AG09309 (cell line): ENCODE measurements at regions not wholly inside any gene's neighbourhood (a gene's known extent, or its start where the extent isn't known, plus 50 kb on each side); places are given as distances from the start of the nearest gene placed in this dataset.

Experiments
- DNase-seq: peaks from one replicate; pipeline ENCODE4 v3.0.0-alpha.2; 2010; ENCODE audit warnings: low read depth
- H3K4me3 ChIP-seq: 2 replicates; pipeline ENCODE4 v1.5.1; 2011; ENCODE audit warnings: mild to moderate bottlenecking, low read depth, low read length, moderate library complexity; ENCODE audit not compliant: control insufficient read depth
- TF ChIP-seq, protein P1 (sequence below): IDR thresholded peaks from 2 replicates; pipeline ENCODE4 v1.5.1; 2011; ENCODE audit warnings: mild to moderate bottlenecking, low read depth, low read length, inconsistent platforms; ENCODE audit not compliant: insufficient read depth, control insufficient read depth; ENCODE audit errors: missing control alignments

DNA sequence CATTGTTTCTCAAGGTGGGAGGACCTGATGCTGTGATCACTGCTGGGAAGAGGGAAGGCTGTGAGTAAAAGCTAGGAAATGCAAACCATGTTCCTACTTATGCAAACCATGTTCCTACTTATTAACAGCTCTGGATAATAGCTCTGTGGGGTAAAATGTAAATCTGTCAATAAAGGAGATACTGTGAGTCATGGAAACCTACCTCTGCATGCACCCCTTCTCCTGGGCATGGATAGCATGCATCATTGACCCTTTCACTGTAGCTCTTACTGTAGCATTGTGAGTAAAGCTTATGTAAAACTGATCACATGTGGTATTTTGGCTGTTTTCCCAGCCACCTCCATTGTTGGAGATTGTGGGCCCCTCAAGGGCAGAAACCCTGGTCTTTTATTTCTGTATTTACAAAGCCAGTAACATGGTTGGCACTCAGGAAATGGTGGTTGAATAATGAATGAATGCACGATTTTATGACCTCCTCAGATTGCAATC lies 253.7 kb downstream of the GRIN2B start:
- TF ChIP-seq, protein P1, sequence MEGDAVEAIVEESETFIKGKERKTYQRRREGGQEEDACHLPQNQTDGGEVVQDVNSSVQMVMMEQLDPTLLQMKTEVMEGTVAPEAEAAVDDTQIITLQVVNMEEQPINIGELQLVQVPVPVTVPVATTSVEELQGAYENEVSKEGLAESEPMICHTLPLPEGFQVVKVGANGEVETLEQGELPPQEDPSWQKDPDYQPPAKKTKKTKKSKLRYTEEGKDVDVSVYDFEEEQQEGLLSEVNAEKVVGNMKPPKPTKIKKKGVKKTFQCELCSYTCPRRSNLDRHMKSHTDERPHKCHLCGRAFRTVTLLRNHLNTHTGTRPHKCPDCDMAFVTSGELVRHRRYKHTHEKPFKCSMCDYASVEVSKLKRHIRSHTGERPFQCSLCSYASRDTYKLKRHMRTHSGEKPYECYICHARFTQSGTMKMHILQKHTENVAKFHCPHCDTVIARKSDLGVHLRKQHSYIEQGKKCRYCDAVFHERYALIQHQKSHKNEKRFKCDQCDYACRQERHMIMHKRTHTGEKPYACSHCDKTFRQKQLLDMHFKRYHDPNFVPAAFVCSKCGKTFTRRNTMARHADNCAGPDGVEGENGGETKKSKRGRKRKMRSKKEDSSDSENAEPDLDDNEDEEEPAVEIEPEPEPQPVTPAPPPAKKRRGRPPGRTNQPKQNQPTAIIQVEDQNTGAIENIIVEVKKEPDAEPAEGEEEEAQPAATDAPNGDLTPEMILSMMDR: no peak
- DNase-seq: no peak
- no peak overlapping the region for H3K4me3 ChIP-seq

DNA sequence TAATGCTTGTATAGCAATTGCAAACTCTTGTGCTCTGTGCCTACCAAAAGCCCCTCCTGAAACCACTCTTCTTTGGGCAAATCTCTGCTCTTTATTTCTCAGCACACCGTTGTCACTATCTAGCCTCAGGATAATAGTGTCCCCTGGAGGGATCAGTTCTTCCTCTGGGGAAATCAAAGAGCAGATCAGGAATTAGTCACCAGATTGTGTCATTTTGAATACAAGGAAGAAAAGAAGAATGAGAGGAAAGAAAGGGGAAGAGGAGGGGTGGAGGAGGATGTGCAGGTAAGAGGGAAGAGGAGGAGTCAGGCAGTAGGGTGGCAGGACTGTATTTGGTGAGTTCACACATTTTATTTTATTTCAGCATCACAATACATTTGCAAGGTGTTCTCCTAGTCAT lies 256.4 kb downstream of the GRIN2B start:
- no peak overlapping the region for H3K4me3 ChIP-seq
- TF ChIP-seq, protein P1: no peak
- DNase-seq: no peak

DNA sequence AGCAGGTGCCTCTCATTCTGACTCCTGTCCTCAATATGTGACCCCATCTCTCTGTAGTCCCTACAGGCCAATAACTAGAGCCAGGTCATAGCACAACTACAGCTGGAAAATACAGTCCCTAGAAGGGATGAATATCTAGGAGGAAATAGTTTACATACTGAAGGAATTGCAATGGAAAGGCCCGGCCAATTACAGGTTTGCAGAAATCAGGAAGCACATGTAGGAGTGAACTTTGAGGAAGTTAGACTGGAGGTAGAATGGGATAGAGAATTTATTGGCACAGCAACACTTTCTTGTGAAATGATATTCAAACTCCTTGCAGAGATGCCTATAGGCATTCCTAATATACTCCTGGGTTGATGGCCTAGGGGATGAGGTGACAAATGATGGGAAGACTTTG lies 257.3 kb downstream of the GRIN2B start:
- no peak overlapping the region for H3K4me3 ChIP-seq
- TF ChIP-seq, protein P1: no peak
- DNase-seq: no peak

DNA sequence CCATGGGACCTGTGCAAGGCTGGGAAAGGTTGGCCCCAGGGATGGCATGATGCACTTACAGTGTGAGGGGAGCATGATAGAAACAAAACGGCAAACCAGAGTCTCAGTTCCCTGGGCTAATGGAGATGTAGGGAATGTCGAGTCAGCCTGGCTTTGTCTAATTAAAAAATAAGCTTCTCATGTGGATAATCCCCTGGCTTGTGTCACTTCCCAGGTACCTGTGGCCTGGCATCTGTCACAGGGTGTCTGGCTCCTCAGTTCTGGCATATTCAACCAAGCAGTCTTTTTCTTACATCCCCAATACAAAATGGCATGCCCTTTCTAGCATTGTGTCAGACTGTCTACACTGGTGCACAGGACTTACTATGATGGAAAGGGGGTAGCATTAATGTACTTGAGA lies 261.4 kb downstream of the GRIN2B start:
- no peak overlapping the region for H3K4me3 ChIP-seq
- no peak for DNase-seq
- TF ChIP-seq, protein P1: no peak

DNA sequence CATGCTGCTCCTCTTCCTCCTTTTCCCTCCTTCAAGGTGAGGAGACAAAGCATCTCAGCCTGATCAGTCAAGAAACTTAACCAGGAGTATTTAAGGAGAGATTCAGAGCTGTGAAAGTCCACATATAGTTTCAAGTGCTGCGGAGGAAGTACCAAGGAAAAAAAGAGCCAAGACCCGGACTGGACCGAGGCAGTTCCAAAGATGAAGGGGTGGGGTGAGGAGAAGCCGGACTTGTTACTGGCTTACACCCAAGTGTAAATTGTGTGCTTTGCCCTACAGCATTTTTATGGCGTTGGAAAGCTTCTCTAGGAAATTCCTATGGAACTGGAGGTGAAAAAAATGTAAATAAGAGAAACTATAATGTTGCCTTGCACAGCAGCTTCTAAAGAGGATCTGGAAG lies 263.1 kb downstream of the GRIN2B start:
- TF ChIP-seq, protein P1: no peak
- H3K4me3 ChIP-seq: no peak overlapping the region
- no peak for DNase-seq

DNA sequence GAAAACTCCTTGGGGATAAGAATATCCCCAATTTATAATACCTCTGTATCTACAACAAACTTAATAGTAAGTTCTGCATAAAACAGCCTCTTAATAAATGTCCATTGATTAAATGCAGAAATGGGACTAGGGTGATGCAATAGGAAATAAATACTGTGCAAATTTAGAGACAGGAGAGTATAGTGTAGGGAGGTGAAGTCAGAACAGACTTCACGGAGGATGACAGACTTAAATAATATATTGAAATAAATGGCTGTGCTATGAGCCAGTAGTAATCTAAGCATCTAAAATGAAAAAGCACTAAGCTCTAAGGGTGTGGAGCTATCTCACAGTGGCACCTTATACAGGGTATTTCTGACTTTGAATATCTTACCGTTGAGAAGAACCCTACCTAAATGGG lies 265.3 kb downstream of the GRIN2B start:
- no peak for DNase-seq
- TF ChIP-seq, protein P1: no peak
- H3K4me3 ChIP-seq: no peak overlapping the region

DNA sequence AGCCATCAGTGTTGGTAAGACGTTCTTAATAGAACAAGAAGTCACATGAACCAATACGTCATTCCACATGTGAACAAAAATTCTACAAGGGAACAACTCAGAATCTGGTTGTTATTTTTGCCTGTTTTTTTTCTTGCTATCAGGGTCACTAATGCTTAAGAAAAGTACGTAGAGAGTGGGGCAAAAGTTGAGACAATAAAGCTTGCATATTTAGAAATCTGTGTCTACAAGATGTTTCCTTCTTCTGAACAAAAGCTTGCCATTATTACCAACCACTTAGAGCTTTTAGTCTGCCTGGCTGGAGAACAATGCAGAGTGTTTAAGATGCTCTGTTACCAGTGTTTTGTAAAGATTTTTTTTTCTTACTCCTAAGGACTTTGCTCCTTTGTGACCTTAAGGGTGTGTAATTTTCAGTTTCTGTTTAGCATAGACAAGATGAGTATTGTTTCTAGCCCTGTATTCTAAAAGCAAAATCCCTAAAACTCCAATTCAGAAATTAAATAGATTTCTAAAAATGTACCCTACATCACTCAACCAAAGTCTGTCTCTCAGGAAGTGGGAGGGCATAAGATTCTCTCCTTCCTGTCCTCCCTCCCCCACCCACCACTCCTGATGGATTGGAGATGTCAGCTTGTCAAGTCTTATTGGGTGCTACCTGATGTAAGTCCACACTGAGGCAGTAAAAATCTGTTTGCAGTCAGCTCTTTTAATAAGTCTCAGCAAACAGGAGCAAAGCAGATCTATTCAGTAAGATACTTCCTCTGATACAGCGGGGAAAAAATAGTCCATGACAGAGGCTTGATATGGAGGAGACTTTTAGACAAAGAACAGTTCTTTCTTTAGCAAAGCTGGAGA lies 267.6 kb downstream of the GRIN2B start:
- H3K4me3 ChIP-seq: no peak overlapping the region
- TF ChIP-seq, protein P1: no peak
- DNase-seq: no peak
